ENCODE measurements at regions not wholly inside any gene's neighbourhood (a gene's known extent, or its start where the extent isn't known, plus 50 kb on each side); places are given as distances from the start of the nearest gene placed in this dataset.

DNA sequence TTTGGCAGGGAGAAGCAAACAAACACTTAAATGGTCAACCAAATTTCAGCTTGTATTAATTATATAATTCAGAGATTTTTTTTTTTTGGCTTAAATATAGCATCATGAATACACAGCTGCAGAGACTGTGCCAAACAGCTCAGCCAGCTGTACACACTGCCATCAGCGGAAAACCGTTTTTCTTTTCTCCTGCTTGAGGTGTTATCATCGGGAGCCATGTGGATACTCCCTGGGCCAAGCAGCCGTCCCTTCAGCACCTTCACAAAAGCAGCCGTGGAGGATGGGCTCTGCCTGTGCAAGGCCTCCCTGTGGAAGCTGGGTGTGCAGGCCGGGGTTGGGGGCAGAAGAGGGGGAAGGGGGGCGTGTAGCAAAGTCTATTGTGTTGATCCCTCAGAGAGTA lies 85.0 kb downstream of the NUF2 start:
- no peak for DNase-seq (ENCODE audit: low spot score)

DNA sequence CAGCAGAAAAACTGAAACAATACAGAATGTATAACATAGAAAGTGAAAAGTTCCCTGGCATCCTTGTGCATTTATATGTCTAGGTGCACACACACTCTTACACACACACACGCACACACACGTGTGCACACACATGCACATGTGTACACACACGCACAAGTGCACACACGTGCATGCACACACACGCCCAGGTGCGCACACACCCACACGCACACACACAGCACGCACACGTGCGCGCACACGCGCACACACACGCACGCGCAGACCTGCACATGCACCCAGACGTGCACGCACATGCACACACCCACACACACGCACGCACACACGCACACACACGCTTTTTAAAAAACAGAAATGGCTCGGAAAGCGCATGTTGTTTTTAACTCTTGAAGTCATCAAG lies 86.5 kb downstream of the NUF2 start:
- DNase-seq (ENCODE audit: low spot score) = no peak

DNA sequence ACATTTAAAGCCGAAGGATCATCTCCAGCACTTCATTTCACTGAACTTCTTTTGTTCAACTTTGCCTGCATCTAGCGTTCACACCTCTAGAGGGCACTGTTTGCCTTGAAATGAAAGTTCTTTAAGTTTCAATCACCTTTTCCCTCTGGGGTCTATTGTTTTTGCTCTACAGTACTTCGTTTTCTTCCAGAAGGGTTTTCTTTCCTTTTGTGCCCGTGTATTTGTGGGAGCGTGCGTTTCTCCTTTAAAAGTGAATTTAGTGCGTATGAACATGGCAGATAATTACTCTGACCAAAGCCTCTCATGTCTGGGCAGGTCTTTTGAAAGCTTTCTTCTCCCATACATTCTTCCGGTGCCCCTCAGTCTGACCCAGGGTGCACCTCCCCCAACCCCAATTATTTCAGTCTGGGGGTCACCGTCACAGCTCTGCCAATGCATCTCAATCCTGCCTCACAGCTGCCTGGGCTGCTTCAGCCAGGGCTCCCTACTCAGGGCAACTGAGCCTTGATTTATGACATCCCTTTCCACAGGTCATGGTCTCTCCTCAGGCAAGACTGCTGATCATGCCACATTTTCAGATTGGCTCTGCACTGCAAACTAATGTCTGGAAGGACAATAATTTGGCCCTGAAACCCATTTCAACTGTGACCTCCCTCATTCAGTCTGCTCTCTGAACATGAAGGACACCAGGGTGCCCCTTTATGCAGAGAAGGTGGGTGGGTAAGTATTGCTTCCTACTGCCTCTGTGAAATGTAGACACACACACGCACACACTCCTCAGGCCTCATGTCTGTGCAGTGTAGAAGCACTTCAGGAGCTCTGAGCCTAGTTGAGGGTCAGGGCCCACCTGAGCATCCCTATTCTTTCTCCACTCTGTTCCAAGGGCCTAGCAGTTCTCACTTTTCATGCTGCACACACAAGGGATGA lies 88.6 kb downstream of the NUF2 start:
- peak; percentile 24 for DNase-seq (ENCODE audit: low spot score)

DNA sequence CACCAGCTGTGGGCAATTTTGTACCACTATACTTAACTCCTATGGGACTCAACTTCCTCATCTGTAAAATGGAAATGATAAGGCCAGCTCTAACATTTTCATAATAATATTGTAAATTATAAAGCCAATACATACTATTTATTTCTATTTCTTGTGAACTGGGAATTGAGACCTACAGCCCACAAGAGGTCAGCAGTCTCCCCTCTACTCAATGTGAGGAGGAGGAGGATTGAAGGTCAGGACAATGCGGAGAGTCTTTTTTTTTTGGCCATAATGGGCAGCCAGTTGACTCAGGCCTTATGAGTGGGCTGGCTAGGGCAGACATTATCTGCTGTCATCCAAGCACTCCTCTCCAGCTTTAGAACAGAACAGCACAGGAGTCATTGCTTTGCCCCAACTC lies 90.5 kb downstream of the NUF2 start:
- no peak for DNase-seq (ENCODE audit: low spot score)

DNA sequence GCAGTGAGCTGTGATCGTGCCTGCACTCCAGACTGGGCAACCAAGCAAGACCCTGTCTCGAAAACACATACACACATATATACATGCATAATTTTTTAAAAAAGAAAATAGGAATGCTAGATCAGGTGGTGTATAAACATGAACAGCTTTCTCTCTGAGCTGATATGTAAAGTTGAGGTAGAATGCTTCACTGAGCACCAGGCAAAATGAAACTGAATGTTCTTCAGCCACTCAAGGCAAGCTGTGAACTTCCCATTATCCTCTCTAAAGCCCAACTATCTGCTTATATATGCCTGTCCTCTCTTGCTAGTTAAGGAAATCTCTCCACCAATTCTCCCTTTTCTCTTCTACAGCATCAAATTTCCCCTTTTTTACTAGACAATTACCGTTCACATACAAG lies 93.0 kb downstream of the NUF2 start:
- peak; percentile 13 for DNase-seq (ENCODE audit: low spot score)

DNA sequence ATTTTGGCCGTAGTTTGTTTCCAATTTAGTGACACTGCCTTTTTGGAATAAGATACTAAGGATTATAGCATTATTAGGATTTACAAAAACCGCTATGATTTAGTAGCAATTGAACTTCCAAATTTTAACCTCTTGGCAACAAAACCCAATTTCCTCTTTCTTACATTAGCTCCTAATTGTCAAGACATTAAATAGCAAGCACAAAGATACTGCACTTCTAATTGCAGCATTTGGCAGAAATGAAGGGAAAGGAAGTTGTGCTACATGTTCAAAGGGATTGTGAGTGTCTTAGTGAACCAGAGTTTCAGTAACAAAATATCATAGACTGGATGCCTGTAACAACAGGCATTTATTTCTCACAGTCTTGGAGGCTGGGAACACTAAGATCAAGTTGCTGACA lies 99.9 kb downstream of the NUF2 start:
- DNase-seq (ENCODE audit: low spot score) = no peak

DNA sequence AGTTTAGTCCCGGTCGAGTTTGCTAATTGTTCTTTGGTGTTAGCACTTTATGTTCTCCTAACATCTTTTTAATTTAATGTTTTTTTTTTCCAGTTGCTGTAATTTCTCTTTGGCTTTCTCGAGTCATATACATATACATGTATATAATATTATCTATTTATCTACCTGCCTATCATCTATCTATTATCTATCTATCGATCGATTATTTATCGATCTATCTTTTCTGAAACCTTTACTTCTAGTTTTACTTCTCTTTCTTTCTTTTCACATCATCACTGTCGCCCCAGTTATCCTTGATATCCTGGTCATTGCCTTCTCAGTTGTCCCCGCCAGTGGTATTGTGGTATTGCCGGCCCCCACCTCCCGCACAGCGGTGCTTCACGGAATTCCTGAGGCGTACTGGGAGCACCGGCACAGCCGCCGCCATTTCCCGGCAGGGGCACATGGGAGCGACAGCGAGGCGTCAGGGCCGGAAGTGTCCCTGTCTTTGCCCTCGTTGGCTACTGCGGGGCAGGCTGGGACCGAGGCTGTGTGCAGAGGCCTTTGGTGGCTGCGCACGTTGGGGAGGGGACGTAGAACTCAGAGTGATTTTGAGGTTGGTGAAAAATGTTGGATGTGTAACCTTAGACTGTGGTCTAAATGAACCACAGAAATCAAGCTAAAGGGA lies 101.1 kb downstream of the NUF2 start:
- no peak for DNase-seq (ENCODE audit: low spot score)

DNA sequence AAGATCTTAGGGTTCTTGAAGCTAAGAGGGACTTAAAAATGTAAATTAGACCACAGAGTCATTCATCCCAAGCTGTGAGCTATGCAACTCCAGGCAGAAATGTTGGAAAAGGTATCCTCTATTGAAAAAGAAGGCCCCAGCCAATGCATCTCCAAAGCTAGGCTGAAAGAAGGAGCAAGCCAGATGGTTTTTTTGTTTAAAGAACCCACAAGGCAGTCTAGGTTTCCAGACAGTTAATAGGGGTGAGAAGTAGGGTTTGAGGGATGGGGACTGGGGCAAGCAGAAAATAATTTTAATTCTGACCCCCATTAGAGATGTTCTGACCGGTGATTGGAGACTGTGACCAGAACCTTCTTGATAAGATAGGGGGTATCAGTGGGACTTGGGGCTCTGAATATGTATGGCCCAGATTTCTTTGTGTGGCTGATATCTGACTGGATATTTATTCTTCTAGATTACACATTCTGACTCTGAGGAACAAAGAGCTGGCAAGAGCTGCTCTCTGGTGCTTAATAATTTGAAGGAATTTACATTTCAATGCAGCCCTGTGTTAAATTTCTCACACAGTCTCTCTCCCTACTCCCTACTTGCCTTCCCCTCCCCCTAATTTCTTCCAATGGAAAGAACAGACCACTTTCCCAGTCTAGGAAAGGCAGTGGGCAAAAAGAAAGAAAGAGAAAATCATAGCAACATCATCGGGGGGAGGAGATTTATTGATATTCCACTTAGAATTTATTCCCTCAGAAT lies 104.9 kb downstream of the NUF2 start:
- no peak for DNase-seq (ENCODE audit: low spot score)

DNA sequence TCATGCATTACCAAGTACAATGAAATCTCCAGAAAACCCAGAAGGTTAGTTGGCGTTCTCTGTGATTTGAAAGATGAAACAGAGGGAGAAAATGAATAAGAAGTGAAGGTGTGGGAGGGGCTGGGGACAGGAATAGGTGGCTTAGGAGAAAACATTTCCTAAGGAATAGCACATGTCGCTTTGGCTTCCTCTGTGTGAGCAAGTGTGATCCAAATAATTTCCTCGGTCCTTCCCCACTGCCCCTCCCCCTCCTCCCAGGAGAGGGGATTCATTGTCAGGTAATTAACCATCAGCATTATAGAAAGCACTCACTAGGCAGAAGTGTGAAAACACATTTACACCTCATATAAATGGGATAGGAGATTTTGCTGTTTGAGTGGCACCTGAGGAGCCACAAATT lies 105.5 kb downstream of the NUF2 start:
- no peak for DNase-seq (ENCODE audit: low spot score)

DNA sequence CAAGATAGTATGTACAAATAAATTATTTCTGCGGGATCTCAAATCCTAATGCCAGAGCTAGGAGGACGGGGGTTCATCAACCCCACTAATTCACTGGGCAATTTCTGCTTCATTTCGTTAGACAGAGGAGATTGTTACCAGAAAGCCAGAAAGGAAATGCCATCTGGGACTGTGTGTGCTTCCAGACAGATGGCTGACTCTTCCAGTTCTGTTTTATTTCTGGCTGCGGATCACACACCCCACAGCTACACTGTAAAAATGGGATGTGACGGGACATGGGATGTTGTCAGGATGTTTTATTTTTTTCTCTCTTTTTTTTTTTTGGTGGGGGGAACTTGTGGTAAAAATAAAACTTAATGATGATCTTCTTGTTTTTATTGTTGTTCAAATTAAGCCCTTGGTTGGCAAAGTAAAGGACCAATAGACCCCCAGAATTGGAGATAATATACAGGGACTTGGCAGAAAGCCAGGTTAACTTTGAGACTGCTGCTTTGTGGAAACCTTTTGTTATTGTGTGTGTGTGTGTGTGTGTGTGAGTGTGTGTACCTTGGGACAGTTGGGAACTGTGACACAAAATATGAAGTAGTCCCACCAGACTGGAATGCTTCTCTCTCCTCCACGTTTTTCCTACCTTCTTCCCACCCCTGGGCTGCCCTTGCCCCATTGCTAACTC lies 114.5 kb downstream of the NUF2 start:
- DNase-seq (ENCODE audit: low spot score) = no peak

DNA sequence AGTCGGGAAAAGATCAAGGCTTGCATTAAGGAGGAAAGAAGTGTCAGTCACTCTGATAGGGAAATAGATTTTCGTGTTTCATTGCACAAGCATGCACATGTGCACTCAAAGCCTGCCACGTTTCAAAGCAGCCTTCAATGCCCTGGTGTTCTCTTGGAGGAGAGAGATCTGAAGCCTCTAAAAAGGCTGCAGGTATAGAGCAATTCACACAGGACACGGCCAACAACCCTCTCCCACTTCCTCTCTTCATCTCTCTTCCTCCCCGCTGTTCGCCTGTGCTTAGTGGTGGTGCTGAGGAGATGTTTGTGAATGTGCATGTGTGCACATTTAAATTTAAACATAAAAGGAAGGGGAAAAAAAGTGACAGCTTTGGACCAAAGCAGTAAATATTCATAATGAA lies 117.7 kb downstream of the NUF2 start:
- no peak for DNase-seq (ENCODE audit: low spot score)

DNA sequence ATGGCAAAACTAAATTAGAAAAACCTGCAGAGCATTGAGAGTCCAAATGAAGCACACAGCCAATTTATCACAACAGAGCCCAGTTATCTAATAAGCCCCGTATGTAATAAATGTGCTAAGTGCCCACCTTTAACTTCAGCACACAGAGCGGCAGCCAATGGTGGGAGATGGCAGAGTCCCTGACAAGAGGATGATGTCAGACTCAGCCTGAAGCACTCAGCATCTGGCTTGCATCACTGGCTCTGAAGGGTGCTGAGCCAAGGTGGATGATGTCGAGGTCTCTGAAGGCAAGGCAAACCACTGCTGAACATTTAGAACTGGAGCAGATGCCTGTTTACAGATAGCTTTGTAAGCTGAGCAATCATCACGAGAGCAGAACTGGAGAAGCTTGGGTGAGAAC lies 118.3 kb downstream of the NUF2 start:
- no peak for DNase-seq (ENCODE audit: low spot score)

DNA sequence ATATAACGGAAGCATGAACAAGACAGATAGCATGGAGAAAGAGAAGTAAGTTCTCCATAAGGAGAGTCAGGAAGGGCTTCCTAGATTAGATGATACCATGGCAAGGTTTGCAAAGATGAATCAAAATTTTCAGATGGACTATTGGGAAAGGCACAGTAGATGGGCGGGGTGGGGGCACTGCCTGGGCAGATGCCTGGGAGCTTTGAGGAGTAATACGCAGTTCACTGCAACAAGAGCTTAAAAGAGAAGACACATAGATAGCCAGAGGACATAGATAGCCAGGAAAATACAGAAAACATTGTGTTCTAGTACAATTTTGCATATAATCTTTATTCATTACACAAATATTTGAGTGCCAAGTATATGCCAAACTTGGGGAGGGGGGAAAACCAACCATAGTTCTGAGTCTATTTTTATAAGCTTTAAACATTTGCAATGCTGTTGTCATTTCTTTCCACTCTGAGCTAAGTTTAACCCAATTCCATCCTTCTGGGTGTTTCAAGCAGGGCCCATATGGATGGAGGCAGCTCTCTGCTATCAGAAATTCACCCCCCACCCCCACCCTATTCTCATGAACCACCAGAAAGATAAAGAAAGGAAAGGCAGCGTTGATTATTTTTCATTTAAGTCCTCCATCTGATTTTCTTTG lies 120.6 kb downstream of the NUF2 start:
- DNase-seq (ENCODE audit: low spot score) = no peak

DNA sequence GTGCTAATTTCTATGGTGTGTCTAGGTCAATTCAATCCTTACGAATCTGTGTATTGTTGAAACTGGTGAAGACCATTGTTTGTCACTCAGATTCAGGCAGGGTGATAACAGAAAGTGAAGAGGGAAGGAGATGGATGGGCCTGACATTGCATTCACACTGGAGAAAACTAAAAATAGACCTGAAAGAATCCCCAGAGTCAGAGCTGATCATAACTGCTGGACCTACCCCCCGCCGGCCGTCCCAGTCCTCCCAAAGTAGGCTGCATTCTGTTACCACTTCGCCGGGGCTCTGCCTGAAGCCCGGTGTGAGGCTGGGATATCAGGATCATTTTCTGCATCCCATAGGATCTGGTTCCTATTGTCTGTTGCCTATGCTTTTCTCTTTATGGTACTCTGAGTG lies 121.1 kb downstream of the NUF2 start:
- DNase-seq (ENCODE audit: low spot score) = no peak

DNA sequence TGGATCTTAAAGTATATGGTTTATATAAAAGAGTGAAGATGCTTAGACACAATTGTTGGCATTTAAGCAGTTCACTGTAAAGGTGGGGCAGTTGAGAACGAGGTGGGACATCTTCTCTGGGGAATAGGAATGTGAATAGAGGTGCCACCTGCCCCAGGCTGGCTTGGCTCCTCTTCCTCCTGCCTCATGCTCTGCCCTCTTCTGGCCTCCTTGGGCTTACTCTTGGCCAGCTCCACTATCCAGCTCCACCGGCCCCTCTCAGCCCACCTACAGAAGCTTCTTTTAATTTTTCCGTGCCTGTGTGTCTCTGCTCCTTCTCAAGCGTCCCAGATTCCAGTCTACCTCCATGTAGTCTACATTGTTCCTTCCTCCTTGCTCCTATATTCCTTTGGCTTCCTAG lies 122.1 kb downstream of the NUF2 start:
- DNase-seq (ENCODE audit: low spot score) = no peak

DNA sequence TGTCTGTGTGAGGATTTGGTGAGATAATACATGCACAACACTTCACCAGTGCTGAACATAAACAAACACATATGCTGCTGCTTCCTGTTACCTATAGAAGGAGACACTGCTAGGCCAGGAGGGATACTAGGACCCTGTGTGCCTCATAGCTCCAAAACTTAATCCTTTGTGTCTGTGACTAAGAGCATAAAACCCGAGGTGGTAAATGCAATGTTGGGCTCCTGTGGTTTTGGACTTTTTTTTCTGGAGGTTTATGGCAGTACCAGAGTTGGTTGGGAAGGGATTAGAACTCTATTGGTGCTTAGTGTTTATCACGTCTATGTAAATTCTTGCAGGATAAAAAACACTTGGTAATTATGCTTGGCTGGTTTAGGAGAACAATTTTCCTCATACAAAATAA lies 122.9 kb downstream of the NUF2 start:
- DNase-seq (ENCODE audit: low spot score) = no peak

DNA sequence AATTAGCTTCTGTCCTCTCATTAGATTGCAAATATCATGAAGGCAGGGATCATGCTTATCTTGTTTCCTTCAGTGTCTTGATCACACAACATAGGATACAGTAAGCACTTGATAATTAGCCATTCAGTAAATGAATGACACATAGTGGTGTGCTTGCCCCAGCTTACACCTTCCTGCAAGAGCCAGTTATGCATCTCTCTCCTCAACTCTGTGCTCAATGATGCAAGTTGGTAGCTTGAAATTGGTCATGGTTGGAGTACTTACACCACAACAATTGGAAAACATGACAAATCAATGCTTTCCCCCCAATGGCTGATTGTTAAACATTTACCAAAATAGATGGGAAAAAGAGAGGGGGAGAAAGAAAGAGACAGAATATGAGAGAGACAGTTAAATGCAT lies 129.2 kb downstream of the NUF2 start:
- no peak for DNase-seq (ENCODE audit: low spot score)

DNA sequence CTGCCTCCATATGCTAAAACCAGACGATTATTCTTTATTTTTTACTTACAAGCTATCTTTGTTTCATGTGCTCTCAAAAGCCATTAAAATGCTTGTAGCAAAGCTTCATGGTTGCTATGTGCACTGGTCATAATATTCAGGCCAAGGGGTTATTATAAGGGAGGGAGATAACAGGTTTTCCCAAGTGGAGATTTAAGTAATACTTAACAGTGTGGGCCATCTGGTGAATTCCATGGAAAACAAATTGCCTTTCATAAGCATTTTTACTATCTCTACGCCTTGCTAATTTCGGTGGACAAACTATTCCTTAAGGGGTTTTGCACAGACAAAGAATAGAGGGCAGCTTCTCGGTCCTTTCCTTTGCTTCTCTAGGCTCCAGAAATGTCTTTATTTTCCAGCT lies 137.8 kb downstream of the NUF2 start:
- no peak for DNase-seq (ENCODE audit: low spot score)

DNA sequence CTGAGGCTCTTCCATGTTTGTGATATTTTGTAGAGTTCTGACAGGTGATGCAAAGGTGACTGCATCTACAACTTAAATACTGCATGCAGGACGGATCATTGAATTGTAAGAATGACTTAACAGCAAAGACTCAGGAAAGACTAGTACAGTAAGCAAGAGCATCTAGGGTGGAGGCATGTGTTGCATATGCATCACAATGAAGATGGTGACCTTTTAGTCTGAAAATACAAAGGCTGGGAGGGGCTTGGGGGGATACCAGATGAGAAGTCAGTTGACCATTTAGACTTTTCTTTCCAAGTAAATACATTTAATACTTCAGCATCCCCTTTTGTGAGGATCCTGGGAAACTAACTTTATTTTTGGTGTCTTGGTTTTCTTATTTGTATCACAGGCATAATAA lies 145.5 kb downstream of the NUF2 start:
- DNase-seq (ENCODE audit: low spot score) = no peak

DNA sequence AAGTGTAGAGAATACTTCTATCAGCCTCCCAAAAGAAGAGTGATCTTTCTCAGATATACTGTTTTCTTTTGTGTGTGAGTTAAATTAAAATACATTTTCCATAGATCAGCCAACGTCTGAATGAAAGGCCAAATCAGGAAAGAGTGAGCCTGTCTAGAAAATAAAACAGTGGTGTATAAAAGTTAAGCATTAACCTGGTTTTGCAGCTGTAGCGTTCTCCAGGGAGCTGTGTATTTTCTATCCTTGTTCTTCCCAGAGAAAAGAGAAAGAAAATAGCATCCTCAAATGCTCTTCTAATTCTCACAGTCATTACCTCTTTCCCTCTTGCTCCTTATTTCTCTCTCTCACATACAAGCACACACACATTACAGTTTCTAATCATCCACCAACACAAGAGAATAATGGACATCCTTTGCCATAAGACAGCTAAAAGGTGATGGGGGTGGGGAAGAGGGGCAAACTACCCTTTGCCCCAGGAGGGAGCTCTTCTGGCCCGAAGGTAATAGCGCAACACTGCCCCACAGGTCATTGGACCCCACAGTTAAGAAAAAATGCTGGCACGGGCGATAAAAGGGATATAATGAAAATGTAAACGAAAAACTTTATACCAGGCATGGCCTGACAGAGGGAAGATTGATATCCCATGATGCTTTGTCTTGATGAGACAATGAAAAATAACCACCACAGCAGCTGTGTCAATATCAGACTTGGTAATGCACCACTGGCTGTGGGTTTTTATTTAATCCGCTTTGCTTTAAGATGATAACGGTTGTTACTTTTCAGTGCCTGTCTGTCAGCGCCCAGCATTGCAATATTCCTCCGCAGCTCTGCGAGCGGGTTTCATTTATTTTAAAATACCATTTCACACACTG lies 150.3 kb downstream of the NUF2 start:
- DNase-seq (ENCODE audit: low spot score) = no peak

Data from germinal center (tissue), 1 donor.